ENCODE measurements at regions not wholly inside any gene's neighbourhood (a gene's known extent, or its start where the extent isn't known, plus 50 kb on each side); places are given as distances from the start of the nearest gene placed in this dataset.

- no peak overlapping the region for H4K91ac ChIP-seq (ENCODE audit: insufficient read depth, low read depth, low read length)
- H3K4ac ChIP-seq (ENCODE audit: low read depth, low read length): no peak overlapping the region
- no peak overlapping the region for H2AK9ac ChIP-seq (replicated peaks; ENCODE audit: low read depth, low read length, poor library complexity)
- no peak overlapping the region for H2BK20ac ChIP-seq (ENCODE audit: low read depth, low read length)
- WGBS, 2 experiments (ENCODE audit: extremely low coverage in 2 of 2, insufficient read length in 1 of 2): 75% methylated on average over 2 of the region's 11 CpGs; no CpG with 5 or more reads in 1 of the 2 experiments
- no peak overlapping the region for H4K8ac ChIP-seq (ENCODE audit: low read depth in 2 of 2, low read length in 2 of 2)
- TF ChIP-seq CTCF (conservative IDR thresholded peaks at IDR 0.05; ENCODE audit: low read depth, low read length) (no peak), NFE2L2 (IDR thresholded peaks at IDR 0.05; ENCODE audit: low read depth, low read length) (no peak), RCOR1 (IDR thresholded peaks at IDR 0.05; ENCODE audit: insufficient replicate concordance, low read length) (no peak), RAD21 (IDR thresholded peaks at IDR 0.05; ENCODE audit: low read length) (no peak), SMC3 (IDR thresholded peaks at IDR 0.05; ENCODE audit: low read depth, low read length) (no peak), MAFK (IDR thresholded peaks at IDR 0.05; ENCODE audit: low read depth, low read length) (no peak), MAZ (IDR thresholded peaks at IDR 0.05; ENCODE audit: borderline replicate concordance, low read depth, low read length) (no peak), MXI1 (IDR thresholded peaks at IDR 0.05; ENCODE audit: borderline replicate concordance, low read depth, low read length) (no peak), BHLHE40 (IDR thresholded peaks at IDR 0.05; ENCODE audit: low read depth, low read length) (no peak), RFX5 (IDR thresholded peaks at IDR 0.05; ENCODE audit: low read depth, low read length) (no peak), CEBPB (IDR thresholded peaks at IDR 0.05; ENCODE audit: low read depth, low read length) (no peak)
- no peaks in the 10 kb centered on the region for H3K79me1 ChIP-seq (ENCODE audit: low read depth in 1 of 2, low read length in 2 of 2)
- no peaks in the 10 kb centered on the region for H4K20me1 ChIP-seq (ENCODE audit: insufficient read depth, low read length)
- no peaks in the 10 kb centered on the region for H3K9me3 ChIP-seq (ENCODE audit: control insufficient read depth, insufficient read depth, low read length)
- no peak overlapping the region for H3K56ac ChIP-seq (ENCODE audit: extremely low read depth, insufficient read depth, low read length)
- no peak for ATAC-seq (ENCODE audit: low read depth)
- H2BK5ac ChIP-seq (ENCODE audit: low read depth, low read length, poor library complexity, severe bottlenecking): no peak overlapping the region
- no peaks in the 10 kb centered on the region for H3K36me3 ChIP-seq (ENCODE audit: control insufficient read depth, insufficient read depth, low read length)
- no peak overlapping the region for H3K18ac ChIP-seq (ENCODE audit: low read depth, low read length)
- no peak overlapping the region for H4K5ac ChIP-seq (ENCODE audit: low read depth, low read length)
- H2AFZ ChIP-seq (replicated peaks; ENCODE audit: low read length, poor library complexity): no peak overlapping the region
- dilution Hi-C loops (cut with HindIII; ENCODE audit: low sequenced_read_pairs, unreplicated experiment) (no loop called here), in situ Hi-C loops (cut with MboI; ENCODE audit: low sequenced_read_pairs) (no loop called here), intact Hi-C loops (cut with micrococcal nuclease) (no loop called here)
- DNase-seq: no peak
- H2BK120ac ChIP-seq (ENCODE audit: low read depth, low read length): no peak overlapping the region
- H3K4me3 ChIP-seq (ENCODE audit: insufficient read depth, low read depth, low read length): no peak overlapping the region
- no peak overlapping the region for H3K9ac ChIP-seq (ENCODE audit: low read depth, low read length)
- no peaks in the 10 kb centered on the region for H3K4me1 ChIP-seq (ENCODE audit: control insufficient read depth, insufficient read depth, low read length)
- H3K14ac ChIP-seq (replicated peaks; ENCODE audit: low read depth, low read length): no peak overlapping the region
- H2AK5ac ChIP-seq (ENCODE audit: low read depth, low read length): no peak overlapping the region
- no peak overlapping the region for H3K4me2 ChIP-seq (ENCODE audit: low read depth, low read length)
- ChIA-PET CTCF (no interaction called here), POLR2A (ENCODE audit: unreplicated experiment) (no interaction called here)
- H2BK15ac ChIP-seq (ENCODE audit: low read depth, low read length): no peak overlapping the region
- no TSS peak for BruUV-seq (replicated peaks)
- peaks cover 3% of the 10 kb centered on the region; the same call in 1 of the 2 replicates for H3K27me3 ChIP-seq (ENCODE audit: control insufficient read depth, insufficient read depth, low read length)
- no peaks in the 10 kb centered on the region for H3K9me1 ChIP-seq (ENCODE audit: insufficient read depth, low read length)
- no peak overlapping the region for H3K23ac ChIP-seq (ENCODE audit: low read depth, low read length)
- H3K27ac ChIP-seq (ENCODE audit: insufficient read depth, low read length): no peak overlapping the region
Measured at GRCh38 chr15:34520566-34520965, 62.9 kb downstream of the GOLGA8B start.

All from IMR-90 (cell line).